Stimulated activated naive B cell treated with anti-CD40 and anti-IgM and Interleukin-4, amounts not matched to agents 10 μg/mL and 1 μg/mL and 100 μg/mL, for 72 hours (primary cell): ENCODE measurements at regions not wholly inside any gene's neighbourhood (a gene's known extent, or its start where the extent isn't known, plus 50 kb on each side); places are given as distances from the start of the nearest gene placed in this dataset.
"Not testable (repeated sequence)": the region's sequence is repeated elsewhere in the genome, so short reads cannot be mapped to it uniquely, and the experiment has no call there.

Source experiments
- ATAC-seq, 2 donors: fragments of 150-1000 bp; cut with Tn5 transposase; replicated peaks; 2 replicates each; pipeline ENCODE4 v1.10.0; 2021; ENCODE audit warnings: moderate library complexity in 1 of 2
- DNase-seq: peaks from one replicate; pipeline ENCODE4 v3.0.0; 2021
- H3K27ac Mint-ChIP-seq: one replicate; pipeline ENCODE4 v1.8.0; 2022; ENCODE audit warnings: mild to moderate bottlenecking, mixed read lengths
- H3K27me3 Mint-ChIP-seq, 2 donors: one replicate each; pipeline ENCODE4 v1.8.0; 2022; ENCODE audit warnings: mixed read lengths in 2 of 2
- H3K36me3 Mint-ChIP-seq, 2 donors: one replicate each; pipeline ENCODE4 v1.8.0; 2022; ENCODE audit warnings: mixed read lengths in 2 of 2, mild to moderate bottlenecking in 1 of 2
- H3K4me1 Mint-ChIP-seq, 2 donors: one replicate each; pipeline ENCODE4 v1.8.0; 2022; ENCODE audit warnings: mixed read lengths in 2 of 2, mild to moderate bottlenecking in 1 of 2
- H3K4me3 Mint-ChIP-seq, 2 donors: one replicate each; pipeline ENCODE4 v1.8.0; 2022; ENCODE audit warnings: mild to moderate bottlenecking in 2 of 2, mixed read lengths in 2 of 2, moderate library complexity in 1 of 2
- H3K9me3 Mint-ChIP-seq, 2 donors: one replicate each; pipeline ENCODE4 v1.8.0; 2022; ENCODE audit warnings: mixed read lengths in 2 of 2, mild to moderate bottlenecking in 1 of 2

DNA sequence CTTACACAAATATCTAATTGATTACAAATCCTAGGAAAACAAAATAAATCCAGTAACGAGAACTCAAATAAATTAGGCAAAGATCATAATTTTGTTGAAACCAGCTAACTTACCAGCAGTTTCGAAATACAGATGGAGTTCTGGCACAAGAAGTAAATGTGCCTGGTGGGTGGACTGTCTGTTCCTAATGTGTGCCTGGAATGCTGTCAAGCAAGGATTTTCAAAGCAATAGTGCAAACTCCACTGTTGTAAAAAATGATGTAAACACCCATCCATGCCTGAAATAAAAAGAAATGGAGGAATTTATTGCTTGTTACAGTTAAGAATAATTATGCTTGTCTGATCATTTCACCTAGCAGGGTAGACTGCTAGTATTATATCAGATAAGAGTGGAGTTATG lies 423.9 kb upstream of the MAP2 start:
- DNase-seq (no peak), ATAC-seq (no peak)
- Mint-ChIP-seq H3K4me1 (no peaks in the 10 kb centered on the region), H3K9me3 (peaks cover 5 to 9% of the 10 kb centered on the region in 2 donors), H3K4me3 (no peak overlapping the region), H3K27ac (no peak overlapping the region), H3K36me3 (no peaks in the 10 kb centered on the region), H3K27me3 (no peaks in the 10 kb centered on the region)

DNA sequence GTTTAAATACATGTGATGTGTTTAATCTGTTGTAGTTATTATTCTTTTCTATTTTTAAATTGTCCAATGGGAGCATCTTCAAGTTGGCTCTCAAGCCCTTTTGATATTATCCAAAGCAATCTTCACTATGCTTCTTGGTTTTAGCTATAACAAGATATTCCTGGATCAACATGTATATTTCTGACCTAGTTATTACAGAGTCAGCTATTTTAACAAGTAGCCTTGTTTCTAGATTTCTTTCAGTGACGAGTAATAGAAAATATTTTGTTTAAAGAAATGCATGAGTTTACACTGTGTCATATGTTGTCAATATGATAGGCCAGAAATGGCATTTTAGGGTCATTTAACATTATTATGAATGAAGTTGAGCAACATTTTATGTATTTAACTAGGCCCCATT lies 421.8 kb upstream of the MAP2 start:
- H3K4me1 Mint-ChIP-seq, result no peaks in the 10 kb centered on the region
- ATAC-seq (no peak), DNase-seq (no peak)
- no peak overlapping the region for H3K4me3 Mint-ChIP-seq
- no peaks in the 10 kb centered on the region for H3K36me3 Mint-ChIP-seq
- no peaks in the 10 kb centered on the region for H3K27me3 Mint-ChIP-seq
- H3K27ac Mint-ChIP-seq, result no peak overlapping the region
- peaks cover 10 to 12% of the 10 kb centered on the region in 2 donors for H3K9me3 Mint-ChIP-seq

DNA sequence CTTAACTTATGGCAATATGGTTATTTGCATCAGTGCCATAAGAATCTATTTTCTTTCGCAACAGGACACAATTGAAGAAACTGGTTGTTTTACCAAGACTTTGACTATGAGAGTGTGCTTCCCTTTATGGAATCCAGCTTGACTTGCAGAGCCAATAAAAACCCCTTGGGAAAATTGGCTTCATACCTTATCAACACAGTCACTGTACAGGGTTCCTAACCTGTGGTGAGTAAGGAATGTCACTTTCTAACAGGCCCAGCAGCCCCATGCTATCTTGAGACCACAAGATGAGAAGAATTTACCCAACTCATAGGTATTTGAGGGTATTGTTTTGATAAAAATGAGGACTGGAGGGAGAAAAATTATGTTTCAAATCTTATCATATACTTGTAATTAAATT lies 418.5 kb upstream of the MAP2 start:
- Mint-ChIP-seq H3K27me3 (no peaks in the 10 kb centered on the region), H3K9me3 (peaks cover 10 to 13% of the 10 kb centered on the region in 2 donors), H3K4me1 (no peaks in the 10 kb centered on the region), H3K36me3 (no peaks in the 10 kb centered on the region), H3K27ac (no peak overlapping the region), H3K4me3 (no peak overlapping the region)
- no peak for ATAC-seq
- DNase-seq, result no peak

DNA sequence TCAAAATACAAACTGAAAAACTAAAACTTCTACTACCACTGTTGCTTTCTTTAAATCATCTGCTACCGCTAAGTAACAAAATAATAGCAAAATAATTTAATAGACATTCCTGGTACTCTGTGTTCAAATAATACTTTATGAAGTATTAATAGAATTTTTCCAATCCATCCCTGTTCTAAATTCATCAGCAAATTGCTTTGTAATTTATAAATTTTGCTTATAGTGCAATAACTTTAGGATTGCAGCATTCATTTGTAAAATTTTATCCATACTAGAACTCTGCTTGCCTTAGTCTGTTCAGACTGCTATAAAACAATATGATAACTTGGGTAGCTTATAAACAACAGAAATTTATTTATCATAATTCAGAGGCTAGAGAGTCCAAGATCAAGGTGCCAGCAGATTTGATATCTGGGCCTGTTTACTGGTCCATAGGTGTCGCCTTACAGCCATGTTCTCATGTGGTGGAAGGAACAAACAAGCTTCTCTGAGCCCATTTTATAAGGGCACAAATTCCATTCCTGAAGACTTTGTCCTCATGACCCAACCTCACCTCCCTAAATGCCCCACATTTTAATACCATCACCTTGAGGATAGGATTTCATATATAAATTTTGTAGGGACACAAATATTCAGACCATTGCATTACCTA lies 415.1 kb upstream of the MAP2 start:
- H3K27me3 Mint-ChIP-seq, result no peaks in the 10 kb centered on the region
- H3K36me3 Mint-ChIP-seq, result no peaks in the 10 kb centered on the region
- no peaks in the 10 kb centered on the region for H3K4me1 Mint-ChIP-seq
- H3K27ac Mint-ChIP-seq, result no peak overlapping the region
- ATAC-seq (no peak), DNase-seq (no peak)
- peaks cover 10 to 13% of the 10 kb centered on the region in 2 donors for H3K9me3 Mint-ChIP-seq
- no peak overlapping the region for H3K4me3 Mint-ChIP-seq

DNA sequence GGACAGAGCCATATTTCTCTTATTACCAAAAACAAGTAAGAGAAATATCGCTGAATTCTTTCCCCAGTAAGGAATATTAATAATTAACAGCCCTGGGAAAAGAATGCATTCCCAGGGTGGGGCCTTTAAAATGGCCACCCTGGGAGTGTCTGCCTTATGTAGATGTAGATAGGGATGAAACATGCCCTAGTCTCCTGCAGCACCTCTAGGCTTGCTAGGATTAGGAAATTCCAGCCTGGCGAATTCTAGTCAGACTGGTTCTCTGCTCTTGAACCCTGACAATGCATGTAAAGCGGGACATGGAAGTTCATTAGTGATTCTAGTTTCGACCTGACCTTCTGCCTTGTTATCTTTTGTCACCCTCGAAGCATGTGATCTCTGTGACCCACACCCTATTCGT lies 405.2 kb upstream of the MAP2 start:
- H3K9me3 Mint-ChIP-seq, H3K36me3 Mint-ChIP-seq, ATAC-seq, H3K27me3 Mint-ChIP-seq, DNase-seq, H3K4me3 Mint-ChIP-seq, H3K27ac Mint-ChIP-seq, H3K4me1 Mint-ChIP-seq: not testable (repeated sequence)

DNA sequence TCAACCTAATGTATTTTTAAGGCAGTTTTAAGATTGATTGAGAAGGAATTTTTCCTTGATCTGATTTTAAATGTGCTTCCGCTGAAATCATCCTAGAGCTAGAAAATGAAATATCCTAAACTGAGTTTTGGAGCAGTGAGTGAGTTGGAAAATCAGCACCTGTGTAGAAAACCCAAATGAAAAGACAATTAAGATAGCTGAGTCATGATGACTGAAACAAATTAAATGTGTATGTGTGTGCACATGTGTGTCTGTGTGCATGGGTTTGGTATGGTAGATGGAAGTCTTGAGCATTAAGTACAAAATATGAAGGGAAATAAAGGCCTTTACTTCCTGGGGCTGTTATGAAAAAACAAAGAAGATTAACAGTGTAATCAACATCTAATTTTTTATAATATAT lies 394.6 kb upstream of the MAP2 start:
- Mint-ChIP-seq H3K27ac (no peak overlapping the region), H3K36me3 (no peaks in the 10 kb centered on the region), H3K27me3 (no peaks in the 10 kb centered on the region), H3K4me1 (no peaks in the 10 kb centered on the region), H3K9me3 (peaks cover 0 to 5% of the 10 kb centered on the region in 2 donors), H3K4me3 (no peak overlapping the region)
- no peak for DNase-seq
- ATAC-seq, result no peak

DNA sequence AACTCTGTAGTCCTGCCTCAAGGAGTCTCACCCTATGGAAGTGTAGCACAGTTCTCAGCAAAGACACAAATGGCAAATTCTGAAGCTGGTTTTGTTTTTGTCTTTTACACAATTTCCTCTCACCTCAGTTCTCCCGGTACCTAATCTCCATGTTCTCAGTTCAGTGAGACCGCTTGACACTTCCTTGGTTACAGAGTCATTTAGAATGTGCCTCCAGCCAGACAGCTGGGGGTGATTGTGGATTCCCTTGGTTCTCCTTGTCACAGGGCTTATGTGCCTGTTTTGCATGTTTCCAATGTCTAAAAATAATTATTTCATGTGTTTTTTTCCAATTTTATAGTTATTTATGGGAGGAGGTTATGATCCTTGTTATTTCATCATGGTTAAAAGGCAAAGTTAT lies 379.5 kb upstream of the MAP2 start:
- Mint-ChIP-seq H3K36me3 (no peaks in the 10 kb centered on the region), H3K4me1 (no peaks in the 10 kb centered on the region), H3K27ac (no peak overlapping the region), H3K9me3 (peaks cover 0 to 2% of the 10 kb centered on the region in 2 donors), H3K27me3 (no peaks in the 10 kb centered on the region), H3K4me3 (no peak overlapping the region)
- ATAC-seq, result no peak
- no peak for DNase-seq

DNA sequence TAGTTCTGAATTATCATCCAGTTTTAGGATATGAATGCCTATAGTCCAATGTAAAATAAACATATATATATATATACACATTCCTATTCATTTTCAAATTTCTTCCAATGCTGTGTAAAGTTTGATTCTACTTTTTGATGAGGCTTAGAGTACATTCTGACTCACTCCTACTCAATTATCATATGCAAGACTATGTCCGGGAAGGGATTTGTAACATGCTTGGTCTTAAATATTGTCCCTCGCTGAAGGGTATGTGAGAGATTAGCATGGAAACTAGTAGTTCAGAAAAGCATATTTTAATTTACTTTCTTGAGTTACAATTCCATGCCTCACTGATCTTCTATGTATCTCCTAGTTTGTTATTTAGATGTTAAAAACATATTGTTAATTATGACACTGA lies 377.7 kb upstream of the MAP2 start:
- Mint-ChIP-seq H3K4me3 (no peak overlapping the region), H3K27me3 (no peaks in the 10 kb centered on the region), H3K4me1 (no peaks in the 10 kb centered on the region), H3K9me3 (no peaks in the 10 kb centered on the region), H3K36me3 (no peaks in the 10 kb centered on the region), H3K27ac (no peak overlapping the region)
- ATAC-seq (no peak), DNase-seq (no peak)

DNA sequence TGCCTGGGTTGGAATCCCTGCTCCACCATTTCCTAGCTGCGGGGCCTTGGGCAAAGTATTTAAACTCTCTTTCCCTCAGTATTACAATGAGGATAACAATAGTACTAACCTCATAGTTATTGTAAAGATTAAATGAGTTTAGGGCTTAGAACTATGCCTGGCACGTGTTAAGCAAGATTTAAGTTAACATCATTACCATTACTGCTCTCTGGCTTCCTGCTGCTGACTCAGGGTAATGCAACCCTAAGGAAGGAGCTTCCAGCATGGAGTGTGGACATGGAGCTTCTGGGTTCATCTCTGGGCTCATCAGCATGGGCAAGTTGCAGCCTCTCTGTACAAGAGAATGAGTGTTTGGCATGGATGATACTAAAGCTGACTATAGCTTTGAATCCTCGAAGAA lies 374.2 kb upstream of the MAP2 start:
- no peak overlapping the region for H3K4me3 Mint-ChIP-seq
- DNase-seq (no peak), ATAC-seq (no peak)
- no peaks in the 10 kb centered on the region for H3K36me3 Mint-ChIP-seq
- H3K27me3 Mint-ChIP-seq, result no peaks in the 10 kb centered on the region
- H3K9me3 Mint-ChIP-seq, result peaks cover 0 to 2% of the 10 kb centered on the region in 2 donors
- H3K27ac Mint-ChIP-seq, result no peak overlapping the region
- no peaks in the 10 kb centered on the region for H3K4me1 Mint-ChIP-seq

DNA sequence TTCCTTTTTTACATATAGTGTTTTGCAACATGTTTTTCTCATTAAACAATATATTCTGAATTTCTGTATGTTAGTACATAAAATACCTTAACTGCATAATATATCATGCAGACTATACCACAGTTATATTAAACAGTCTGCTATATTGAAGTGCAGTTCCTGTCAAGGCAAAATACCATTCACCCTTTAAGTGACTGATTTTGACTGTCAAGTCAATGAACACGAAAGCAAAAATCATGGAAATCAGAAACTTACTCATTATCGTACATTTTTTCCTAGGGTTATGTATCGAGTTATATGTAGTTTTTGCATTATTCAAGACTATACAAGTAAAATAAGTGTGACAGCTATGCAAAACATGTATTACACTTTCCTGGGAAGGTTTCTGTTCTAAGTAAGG lies 361.6 kb upstream of the MAP2 start:
- H3K4me3 Mint-ChIP-seq, result no peak overlapping the region
- no peaks in the 10 kb centered on the region for H3K36me3 Mint-ChIP-seq
- H3K4me1 Mint-ChIP-seq, result no peaks in the 10 kb centered on the region
- no peak for ATAC-seq
- no peak for DNase-seq
- H3K27ac Mint-ChIP-seq, result no peak overlapping the region
- H3K27me3 Mint-ChIP-seq, result no peaks in the 10 kb centered on the region
- H3K9me3 Mint-ChIP-seq, result peaks cover 0 to 3% of the 10 kb centered on the region in 2 donors

DNA sequence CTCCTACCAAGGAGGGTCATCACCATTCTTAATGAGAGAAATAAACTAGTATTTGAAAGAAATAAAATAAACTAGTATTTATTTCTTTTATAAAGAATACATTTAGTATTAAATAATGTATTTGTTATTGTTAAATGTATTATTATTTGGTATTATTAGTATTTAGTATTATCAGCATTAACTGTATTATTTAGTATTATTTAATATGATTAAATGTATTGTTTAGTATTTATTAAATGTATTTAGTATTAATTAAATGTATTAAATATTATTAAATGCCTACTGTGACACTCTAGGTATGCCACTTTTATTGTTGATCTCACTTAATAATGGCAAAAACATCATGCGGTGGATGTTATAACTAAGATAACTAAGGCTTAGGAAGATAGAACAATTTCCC lies 353.6 kb upstream of the MAP2 start:
- no peak overlapping the region for H3K4me3 Mint-ChIP-seq

DNA sequence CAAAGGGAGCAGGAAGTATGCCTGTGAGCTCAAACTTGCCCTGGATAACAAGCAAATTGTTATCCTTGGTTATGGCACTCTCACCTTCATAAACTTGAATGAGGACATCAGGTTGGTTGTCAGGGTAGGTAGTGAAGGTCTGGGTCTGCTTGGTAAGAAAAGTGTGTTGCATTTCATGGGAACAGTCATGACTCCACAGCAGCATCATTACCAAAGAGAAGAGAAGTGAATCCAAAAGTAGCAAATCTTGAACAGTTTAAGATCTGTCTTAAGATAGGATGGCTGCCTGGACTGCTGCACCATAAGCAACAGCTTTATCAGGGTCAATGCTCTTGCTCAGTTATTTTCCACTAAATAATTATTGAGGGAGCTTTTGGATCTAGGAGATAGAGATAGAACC lies 350.7 kb upstream of the MAP2 start:
- no peak overlapping the region for H3K27ac Mint-ChIP-seq
- no peaks in the 10 kb centered on the region for H3K36me3 Mint-ChIP-seq
- no peaks in the 10 kb centered on the region for H3K9me3 Mint-ChIP-seq
- DNase-seq (no peak), ATAC-seq (no peak)
- no peaks in the 10 kb centered on the region for H3K27me3 Mint-ChIP-seq
- H3K4me3 Mint-ChIP-seq, result no peak overlapping the region
- no peaks in the 10 kb centered on the region for H3K4me1 Mint-ChIP-seq

More for the DNA sequence above, 353.6 kb upstream of the MAP2 start:
- DNase-seq (no peak), ATAC-seq (no peak)
- Mint-ChIP-seq H3K4me1 (no peaks in the 10 kb centered on the region), H3K9me3 (no peaks in the 10 kb centered on the region), H3K27me3 (no peaks in the 10 kb centered on the region), H3K27ac (no peak overlapping the region), H3K36me3 (no peaks in the 10 kb centered on the region)

DNA sequence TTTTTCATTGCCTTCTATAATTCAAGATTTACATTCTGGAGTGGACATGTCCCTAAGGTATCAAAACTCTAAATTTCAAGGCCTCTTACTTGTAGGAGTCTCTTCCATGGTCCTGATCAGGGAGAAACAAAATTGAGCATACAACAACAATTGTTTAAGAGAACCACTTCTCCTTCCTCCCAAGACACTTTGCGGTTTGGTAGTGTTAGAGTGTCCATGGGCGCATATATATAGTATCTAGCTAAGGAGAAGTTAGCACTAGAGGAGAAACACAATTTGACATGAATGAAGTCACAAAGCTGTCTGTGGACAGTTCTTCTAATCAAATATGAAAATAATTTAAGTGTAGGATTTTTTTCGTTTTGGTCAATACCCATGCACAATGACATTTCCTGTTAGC lies 349.1 kb upstream of the MAP2 start:
- H3K4me3 Mint-ChIP-seq, result no peak overlapping the region

DNA sequence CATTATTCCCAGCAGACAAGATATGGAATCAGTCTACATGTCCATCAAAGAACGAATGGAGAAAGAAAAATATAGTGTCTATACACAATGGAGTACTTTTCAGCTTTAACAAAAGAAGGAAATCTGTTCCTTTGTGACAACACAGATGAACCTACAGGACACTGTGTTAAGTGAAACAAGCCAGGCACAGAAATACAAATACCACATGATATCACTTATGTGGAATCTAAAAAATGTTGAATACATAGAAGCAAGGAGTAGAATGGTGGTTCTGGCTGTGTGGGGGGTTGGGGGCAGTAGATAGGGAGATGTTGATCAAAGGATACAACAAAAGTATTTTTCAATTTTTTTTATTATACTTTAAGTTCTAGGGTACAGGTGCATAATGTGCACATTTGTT lies 347.7 kb upstream of the MAP2 start:
- Mint-ChIP-seq H3K9me3 (no peaks in the 10 kb centered on the region), H3K4me3 (no peak overlapping the region), H3K36me3 (no peaks in the 10 kb centered on the region), H3K4me1 (no peaks in the 10 kb centered on the region), H3K27me3 (no peaks in the 10 kb centered on the region), H3K27ac (no peak overlapping the region)
- ATAC-seq (no peak), DNase-seq (no peak)

More for the DNA sequence above, 349.1 kb upstream of the MAP2 start:
- ATAC-seq (no peak), DNase-seq (no peak)
- Mint-ChIP-seq H3K36me3 (no peaks in the 10 kb centered on the region), H3K4me1 (no peaks in the 10 kb centered on the region), H3K27me3 (no peaks in the 10 kb centered on the region), H3K9me3 (no peaks in the 10 kb centered on the region), H3K27ac (no peak overlapping the region)

DNA sequence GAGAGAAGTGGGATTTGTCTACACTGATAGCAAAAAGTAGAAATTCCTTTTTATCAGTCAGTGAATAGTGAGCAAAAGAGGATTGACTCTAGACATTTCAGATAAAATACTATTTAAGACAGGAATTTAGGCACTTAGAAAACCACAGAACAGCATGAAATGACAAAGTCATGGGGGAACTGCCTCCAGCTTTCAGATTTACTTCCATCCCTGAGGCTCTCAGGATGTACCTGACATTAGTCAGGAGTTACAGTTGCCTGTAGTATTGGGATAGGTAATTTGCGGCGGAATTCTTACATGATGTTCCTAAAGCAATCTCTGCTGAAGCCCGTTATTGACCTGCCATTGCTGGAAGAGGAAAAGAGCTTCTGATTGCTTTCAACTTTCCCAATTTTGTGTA lies 337.1 kb upstream of the MAP2 start:
- Mint-ChIP-seq H3K9me3 (peaks cover 0 to under 1% of the 10 kb centered on the region in 2 donors), H3K4me3 (no peak overlapping the region), H3K4me1 (no peaks in the 10 kb centered on the region), H3K27ac (no peak overlapping the region), H3K27me3 (no peaks in the 10 kb centered on the region), H3K36me3 (no peaks in the 10 kb centered on the region)
- no peak for ATAC-seq
- no peak for DNase-seq

DNA sequence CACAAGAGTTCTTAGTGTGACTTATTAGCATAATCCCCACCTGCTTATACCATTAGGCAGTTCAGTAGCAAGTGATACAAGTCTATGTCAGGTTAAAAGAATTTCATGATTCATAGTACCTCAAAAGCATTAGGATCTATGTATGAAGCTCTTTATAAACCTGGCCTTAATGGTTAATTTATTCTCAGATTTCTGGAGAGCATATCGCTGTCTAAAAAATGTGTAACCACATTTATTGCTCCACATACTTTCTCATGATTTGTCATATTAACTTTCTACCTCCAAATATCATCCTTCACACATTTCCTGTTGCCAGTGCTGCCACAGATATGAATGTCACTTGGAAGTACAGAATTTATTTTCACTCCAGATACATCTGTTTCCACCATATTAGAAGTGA lies 332.8 kb upstream of the MAP2 start:
- ATAC-seq, result no peak
- no peaks in the 10 kb centered on the region for H3K36me3 Mint-ChIP-seq
- DNase-seq, result no peak
- no peak overlapping the region for H3K4me3 Mint-ChIP-seq
- no peaks in the 10 kb centered on the region for H3K9me3 Mint-ChIP-seq
- no peak overlapping the region for H3K27ac Mint-ChIP-seq
- H3K4me1 Mint-ChIP-seq, result no peaks in the 10 kb centered on the region
- no peaks in the 10 kb centered on the region for H3K27me3 Mint-ChIP-seq
